MCF 10A (cell line): ENCODE measurements at regions not wholly inside any gene's neighbourhood (a gene's known extent, or its start where the extent isn't known, plus 50 kb on each side); places are given as distances from the start of the nearest gene placed in this dataset.

Experiments
- BruUV-seq: library from RNA; stranded (reverse); fragments of 400-500 nt; replicated peaks from 2 replicates; lab custom pipeline; 2021; lab: Mats Ljungman, UMichigan
- CTCF ChIA-PET: fragments of 300-600 bp; sonication (Branson Sonifier 250); formaldehyde crosslinking; extraction: SDS; loops from one replicate; lab custom pipeline; 2021; ENCODE audit warnings: antibody characterized with exemption, inconsistent platforms; lab: Yijun Ruan, JAX
- POLR2A ChIA-PET: fragments of 300-600, 350-650 bp; sonication (Branson Sonifier 250); formaldehyde crosslinking; extraction: SDS; loops from one replicate; lab custom pipeline; 2020; ENCODE audit warnings: antibody characterized with exemption, inconsistent platforms; lab: Yijun Ruan, JAX
- DNase-seq: peaks from one replicate; pipeline ENCODE4 v3.0.0-alpha.2; 2018; ENCODE audit not compliant: unreplicated experiment
- H3K27ac Mint-ChIP-seq: one replicate; pipeline ENCODE4 v1.8.0; 2022; ENCODE audit warnings: mild to moderate bottlenecking, low read depth, mixed read lengths; ENCODE audit not compliant: unreplicated experiment
- H3K27me3 Mint-ChIP-seq: one replicate; pipeline ENCODE4 v1.8.0; 2022; ENCODE audit warnings: mixed read lengths; ENCODE audit not compliant: insufficient read depth, unreplicated experiment
- H3K36me3 Mint-ChIP-seq: one replicate; pipeline ENCODE4 v1.8.0; 2022; ENCODE audit warnings: mild to moderate bottlenecking, moderate library complexity, mixed read lengths; ENCODE audit not compliant: insufficient read depth, unreplicated experiment
- H3K4me1 Mint-ChIP-seq: one replicate; pipeline ENCODE4 v1.8.0; 2022; ENCODE audit warnings: mixed read lengths; ENCODE audit not compliant: insufficient read depth, unreplicated experiment
- H3K4me3 Mint-ChIP-seq: one replicate; pipeline ENCODE4 v1.8.0; 2022; ENCODE audit warnings: mild to moderate bottlenecking, moderate library complexity, mixed read lengths; ENCODE audit not compliant: unreplicated experiment
- H3K9me3 Mint-ChIP-seq: one replicate; pipeline ENCODE4 v1.8.0; 2022; ENCODE audit warnings: mixed read lengths; ENCODE audit not compliant: unreplicated experiment
- CTCF ChIP-seq: fragments of 200-600 bp; IDR thresholded peaks from one replicate; pipeline ENCODE4 v1.8.0; 2022; ENCODE audit warnings: antibody characterized with exemption, mild to moderate bottlenecking; ENCODE audit not compliant: unreplicated experiment
- intact Hi-C: fragments of 100-400 bp; cut with micrococcal nuclease; formaldehyde crosslinking; loops from 2 replicates; pipeline ENCODE4 v1.14.1; 2022

- H3K36me3 Mint-ChIP-seq: no peaks in the 10 kb centered on the region
- H3K27me3 Mint-ChIP-seq: no peaks in the 10 kb centered on the region
- DNase-seq: no peak
- ChIA-PET CTCF (interaction anchor here (1.0 to 2.2 kb wide), 2 partner anchors 9 to 25 kb away, joined by 3 to 7 read pairs; no protein-coding TSS in a partner anchor), POLR2A (interaction anchor here (0.5 to 0.7 kb wide), 2 partner anchors 226 to 936 kb away, joined by 3 to 4 read pairs; no protein-coding TSS in a partner anchor)
- intact Hi-C loops: no loop called here
- no peak overlapping the region for H3K4me3 Mint-ChIP-seq
- no peaks in the 10 kb centered on the region for H3K9me3 Mint-ChIP-seq
- TF ChIP-seq CTCF: no peak
- H3K4me1 Mint-ChIP-seq: peaks cover 12% of the 10 kb centered on the region
- no peak overlapping the region for H3K27ac Mint-ChIP-seq
- no TSS peak for BruUV-seq
Measured at GRCh38 chr3:59549962-59550361, 500.1 kb upstream of the CFAP20DC start.

DNA sequence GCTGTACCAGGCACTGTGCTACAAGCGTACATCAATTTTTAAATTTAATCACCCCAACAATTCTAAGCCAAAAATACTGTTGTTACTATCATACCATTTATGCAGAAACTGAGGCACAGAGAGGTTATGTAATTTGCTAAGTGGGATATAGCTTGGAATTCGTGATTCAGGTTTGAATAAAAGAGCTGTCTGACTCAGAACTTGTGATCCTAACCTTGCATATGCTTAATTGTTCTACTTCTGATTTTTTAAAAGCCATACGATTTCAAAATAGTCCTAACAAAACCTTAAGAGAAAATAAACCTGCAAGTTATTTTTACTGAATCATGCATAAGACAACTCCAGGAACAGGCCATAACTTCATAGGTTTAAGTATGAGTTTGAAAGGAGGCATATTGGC lies 498.0 kb upstream of the CFAP20DC start:
- ChIA-PET CTCF (interaction anchor here (0.5 to 1.0 kb wide), 5 partner anchors 239 to 1826 kb away, joined by 3 to 4 read pairs (median 3); no protein-coding TSS in a partner anchor), POLR2A (interaction anchor here (0.6 to 2.1 kb wide), 5 partner anchors 9 to 1024 kb away, joined by 3 to 7 read pairs (median 4); no protein-coding TSS in a partner anchor)
- TF ChIP-seq CTCF: no peak
- Mint-ChIP-seq H3K36me3 (no peaks in the 10 kb centered on the region), H3K9me3 (no peaks in the 10 kb centered on the region), H3K4me1 (peaks cover 7% of the 10 kb centered on the region), H3K27ac (no peak overlapping the region), H3K4me3 (no peak overlapping the region), H3K27me3 (no peaks in the 10 kb centered on the region)
- DNase-seq: no peak
- BruUV-seq: no TSS peak
- intact Hi-C loops: no loop called here

DNA sequence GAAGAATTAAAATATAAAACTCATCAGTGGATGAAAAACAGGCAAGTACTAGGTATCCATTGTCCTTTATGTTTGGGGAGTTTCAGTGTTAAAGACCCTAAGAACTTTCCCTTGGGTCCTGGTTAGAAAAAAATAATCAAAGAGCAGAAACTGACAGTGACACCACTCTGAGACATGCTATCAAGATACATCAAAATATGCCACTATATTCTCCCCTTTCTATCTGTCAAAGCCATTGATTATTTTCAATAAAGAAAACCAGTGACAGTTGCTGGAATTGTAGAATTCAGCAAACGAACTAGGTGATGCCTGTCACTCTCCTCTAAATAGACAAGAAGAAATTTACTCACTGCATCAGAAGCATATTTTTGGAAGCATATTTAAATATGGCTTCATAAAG lies 496.7 kb upstream of the CFAP20DC start:
- no peak for DNase-seq
- H3K27ac Mint-ChIP-seq: no peak overlapping the region
- ChIA-PET POLR2A (interaction anchor here (1.5 kb wide), 1 partner anchor 20 kb away, joined by 4 read pairs; no protein-coding TSS in a partner anchor), CTCF (interaction anchor here (0.6 to 1.2 kb wide), 2 partner anchors 233 to 311 kb away, joined by 3 read pairs; no protein-coding TSS in a partner anchor)
- no peak overlapping the region for H3K4me3 Mint-ChIP-seq
- intact Hi-C loops: no loop called here
- no peak for TF ChIP-seq CTCF
- no peaks in the 10 kb centered on the region for H3K27me3 Mint-ChIP-seq
- H3K36me3 Mint-ChIP-seq: no peaks in the 10 kb centered on the region
- H3K4me1 Mint-ChIP-seq: peaks cover 7% of the 10 kb centered on the region
- BruUV-seq: no TSS peak
- H3K9me3 Mint-ChIP-seq: no peaks in the 10 kb centered on the region

DNA sequence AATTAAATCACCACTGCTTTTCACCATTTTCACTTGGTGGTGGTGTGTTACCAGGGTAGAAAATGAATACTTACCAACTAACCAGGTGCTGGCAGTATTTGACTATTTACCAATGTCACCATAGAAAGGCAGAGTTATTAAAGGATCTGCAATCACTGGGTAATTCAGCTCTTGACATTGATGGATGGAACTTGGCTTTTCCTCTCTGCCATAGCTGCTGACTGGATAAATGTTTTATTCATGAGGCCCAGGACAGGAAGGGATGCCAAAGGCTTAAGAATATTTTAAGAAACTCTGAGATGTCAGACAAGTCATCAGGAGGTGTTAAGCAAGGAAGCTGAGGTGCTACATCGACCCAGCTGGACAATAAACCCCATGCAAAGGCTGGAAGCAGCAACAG lies 495.5 kb upstream of the CFAP20DC start:
- POLR2A ChIA-PET: interaction anchor here (0.7 to 1.5 kb wide), 4 partner anchors 10 to 219 kb away, joined by 3 to 4 read pairs (median 3); no protein-coding TSS in a partner anchor
- H3K9me3 Mint-ChIP-seq: no peaks in the 10 kb centered on the region
- CTCF ChIA-PET: interaction anchor here (0.6 to 1.0 kb wide), 3 partner anchors 24 to 311 kb away, joined by 3 to 4 read pairs (median 3); no protein-coding TSS in a partner anchor
- no peak overlapping the region for H3K27ac Mint-ChIP-seq
- intact Hi-C loops: no loop called here
- DNase-seq: no peak
- H3K27me3 Mint-ChIP-seq: no peaks in the 10 kb centered on the region
- peaks cover 16% of the 10 kb centered on the region for H3K4me1 Mint-ChIP-seq
- H3K4me3 Mint-ChIP-seq: no peak overlapping the region
- no TSS peak for BruUV-seq
- TF ChIP-seq CTCF: no peak
- H3K36me3 Mint-ChIP-seq: peaks cover 3% of the 10 kb centered on the region
